Suppressor macrophage (primary cell): ENCODE measurements at regions not wholly inside any gene's neighbourhood (a gene's known extent, or its start where the extent isn't known, plus 50 kb on each side); places are given as distances from the start of the nearest gene placed in this dataset.

ENCODE experiments used
- DNase-seq, 4 experiments: peaks; one replicate each; pipeline ENCODE4 v3.0.0-alpha.2; 2020 to 2022

- no peak for DNase-seq
Measured at GRCh38 chr2:145066151-145066661, 546.3 kb upstream of the ZEB2 start.

- DNase-seq, result no peak
Measured at GRCh38 chr2:145065342-145065741, 545.4 kb upstream of the ZEB2 start.

- no peak for DNase-seq
Measured at GRCh38 chr2:145064511-145064910, 544.6 kb upstream of the ZEB2 start.

- no peak for DNase-seq
Measured at GRCh38 chr2:145060876-145061275, 541.0 kb upstream of the ZEB2 start.

- no peak for DNase-seq
Measured at GRCh38 chr2:145059914-145060313, 540.0 kb upstream of the ZEB2 start.

GRCh38 chr2:145059343-145059742 lies 539.4 kb upstream of the ZEB2 start:
- DNase-seq, result no peak

DNA sequence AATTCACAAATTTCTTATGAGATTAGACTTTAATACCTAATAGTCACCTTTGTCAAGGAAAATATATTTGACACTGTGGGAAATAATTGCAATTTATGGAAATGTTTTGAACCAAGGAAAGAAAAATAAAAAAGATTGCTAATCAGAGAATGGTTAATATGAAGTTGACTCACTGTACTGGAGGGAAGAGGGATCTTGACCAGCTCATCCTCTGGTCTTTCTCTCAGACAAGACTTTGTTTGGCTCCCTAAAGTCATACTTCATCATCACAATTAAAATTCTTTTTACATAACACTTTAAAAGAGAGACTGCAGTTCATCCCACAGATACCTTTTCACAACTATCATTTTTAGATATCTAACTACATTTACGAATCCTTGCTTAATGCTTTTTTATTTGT lies 538.5 kb upstream of the ZEB2 start:
- no peak for DNase-seq

DNA sequence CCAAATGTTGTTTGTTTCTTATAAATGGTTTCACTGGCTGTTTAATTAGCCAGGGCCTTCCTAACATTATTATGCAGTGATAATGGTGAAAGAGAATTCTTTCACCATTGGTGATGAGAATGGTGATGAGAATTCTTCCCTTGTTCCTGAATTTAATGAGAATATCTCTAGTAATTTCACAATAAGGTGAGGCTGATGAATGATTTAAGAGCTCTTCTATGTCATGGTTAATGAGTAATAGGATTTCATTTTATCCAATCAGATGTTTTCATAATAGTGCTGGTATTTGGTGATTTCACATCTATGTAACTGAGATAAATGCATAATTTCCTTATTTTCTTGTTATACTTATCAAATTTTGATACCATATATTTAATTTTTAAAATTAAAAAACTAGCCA lies 535.7 kb upstream of the ZEB2 start:
- DNase-seq, result peak in 1 of 4 experiments; percentile 3

- DNase-seq, result no peak
Measured at GRCh38 chr2:145050134-145050533, 530.2 kb upstream of the ZEB2 start.

DNA sequence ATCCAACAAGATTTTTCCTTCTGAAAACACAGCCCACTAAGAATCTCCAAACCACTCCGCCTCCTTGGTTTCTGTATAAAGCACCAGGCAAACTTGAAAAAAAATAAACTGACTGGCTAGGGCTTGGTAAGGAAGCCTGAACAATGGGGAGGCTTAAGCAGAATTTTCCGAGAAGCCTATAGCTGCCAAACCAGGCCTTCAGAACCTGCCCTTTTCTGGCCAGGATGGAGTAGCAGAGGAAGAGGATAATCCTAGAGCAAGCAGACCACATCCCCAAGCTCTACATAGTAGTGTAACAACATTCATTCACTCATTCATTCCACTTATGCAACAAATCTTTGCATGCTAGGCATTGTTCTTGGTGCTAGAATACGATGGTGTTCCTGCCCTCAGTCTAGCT lies 529.6 kb upstream of the ZEB2 start:
- no peak for DNase-seq

GRCh38 chr2:145047554-145047953 lies 527.6 kb upstream of the ZEB2 start:
- DNase-seq, result no peak

DNA sequence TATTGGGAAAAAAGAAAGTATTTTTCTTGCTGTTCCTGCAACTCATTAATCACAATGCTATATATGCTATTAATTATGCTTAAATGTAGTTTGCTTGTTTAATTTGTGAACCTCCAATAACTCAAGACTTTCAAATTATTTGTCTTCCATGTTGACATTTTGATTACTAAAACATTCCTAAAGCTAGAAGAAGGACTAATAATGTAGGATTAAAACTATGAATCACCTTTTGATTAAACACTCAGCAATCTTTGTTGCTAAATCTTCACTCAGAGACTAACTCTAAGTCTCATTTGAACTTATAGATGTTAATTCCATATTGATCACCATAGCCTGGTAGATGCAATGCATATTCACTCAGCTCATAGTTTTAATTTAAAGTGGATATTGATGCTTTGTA lies 524.6 kb upstream of the ZEB2 start:
- no peak for DNase-seq

DNA sequence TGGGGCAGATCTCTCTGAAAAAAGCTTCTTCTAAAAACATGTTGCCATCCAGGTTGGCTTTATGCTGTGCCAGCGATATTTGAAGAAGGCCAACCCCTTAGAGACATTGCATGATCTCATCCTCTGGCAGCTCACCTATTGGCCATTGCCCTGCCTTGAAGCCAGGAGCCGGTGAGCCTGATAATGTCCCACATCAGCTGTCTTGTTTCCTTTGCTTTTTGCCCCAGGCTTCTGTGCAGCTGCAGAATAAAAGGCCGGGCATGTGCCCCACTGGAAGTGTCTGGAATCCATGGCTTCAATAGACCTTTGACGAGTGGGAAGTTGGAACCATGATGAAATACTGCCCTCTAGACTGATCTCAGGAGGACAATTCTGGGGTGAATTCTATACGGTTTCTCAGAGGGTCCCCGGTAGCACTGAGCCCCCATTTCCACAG lies 523.5 kb upstream of the ZEB2 start:
- peak in 2 of 4 experiments; percentile 7 to 13 for DNase-seq

GRCh38 chr2:145041706-145042105 lies 521.8 kb upstream of the ZEB2 start:
- DNase-seq, result no peak

GRCh38 chr2:145040433-145040832 lies 520.5 kb upstream of the ZEB2 start:
- DNase-seq, result peak in 2 of 4 experiments; percentile 17 to 23

GRCh38 chr2:145038041-145038525 lies 518.2 kb upstream of the ZEB2 start:
- peak in 3 of 4 experiments; percentile 8 to 28 (median 12) for DNase-seq

GRCh38 chr2:145036421-145037011 lies 516.6 kb upstream of the ZEB2 start:
- no peak for DNase-seq

GRCh38 chr2:145034511-145034910 lies 514.6 kb upstream of the ZEB2 start:
- DNase-seq, result no peak

- DNase-seq, result no peak
Measured at GRCh38 chr2:145033438-145033837, 513.5 kb upstream of the ZEB2 start.

DNA sequence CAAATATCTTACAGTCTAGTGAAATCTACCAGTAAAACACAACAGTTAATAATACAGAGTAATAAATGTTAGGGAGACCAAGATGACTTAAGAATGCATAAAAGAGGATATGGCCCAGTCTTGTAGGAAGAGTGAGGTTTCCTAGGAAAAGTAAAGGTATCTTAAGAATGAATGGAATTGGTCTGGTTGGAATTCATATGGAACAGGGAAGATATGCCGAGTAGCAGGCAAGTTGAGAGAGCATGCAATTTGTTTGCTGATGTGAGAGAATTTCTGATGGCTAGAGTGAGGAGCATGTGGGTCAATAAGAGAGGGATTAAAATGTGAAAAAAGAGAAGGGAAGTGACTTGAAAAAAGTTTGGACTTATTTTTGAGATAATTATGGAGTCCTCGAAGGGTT lies 512.9 kb upstream of the ZEB2 start:
- DNase-seq, result no peak

- no peak for DNase-seq
Measured at GRCh38 chr2:145029873-145030272, 510.0 kb upstream of the ZEB2 start.

- DNase-seq, result no peak
Measured at GRCh38 chr2:145029081-145029480, 509.2 kb upstream of the ZEB2 start.

GRCh38 chr2:145028101-145028920 lies 508.4 kb upstream of the ZEB2 start:
- no peak for DNase-seq
